ENCODE measurements at regions not wholly inside any gene's neighbourhood (a gene's known extent, or its start where the extent isn't known, plus 50 kb on each side); places are given as distances from the start of the nearest gene placed in this dataset.

- DNase-seq = no peak
Measured at GRCh38 chr9:81162361-81162760, 527.0 kb downstream of the TLE1 start.

DNA sequence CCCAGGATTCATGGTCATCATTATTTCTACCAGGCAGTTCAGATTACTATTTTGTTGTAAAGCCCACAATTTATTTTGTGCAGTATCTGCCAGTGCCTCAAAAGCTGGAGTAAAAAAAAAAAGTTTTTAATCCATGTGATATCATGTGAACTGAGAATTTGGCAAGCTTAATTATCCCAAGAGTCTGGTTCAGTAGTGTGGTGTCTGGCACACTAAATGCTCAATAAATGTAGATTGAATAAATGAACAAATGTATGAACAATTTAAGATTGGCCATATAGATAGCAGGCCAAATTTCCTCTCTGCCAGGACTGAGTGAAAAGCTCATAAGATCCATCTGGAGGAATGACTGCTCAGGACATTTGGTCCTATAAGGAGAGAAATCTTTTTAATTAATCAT is 533.0 kb downstream of the TLE1 start:
- no peak for DNase-seq

DNA sequence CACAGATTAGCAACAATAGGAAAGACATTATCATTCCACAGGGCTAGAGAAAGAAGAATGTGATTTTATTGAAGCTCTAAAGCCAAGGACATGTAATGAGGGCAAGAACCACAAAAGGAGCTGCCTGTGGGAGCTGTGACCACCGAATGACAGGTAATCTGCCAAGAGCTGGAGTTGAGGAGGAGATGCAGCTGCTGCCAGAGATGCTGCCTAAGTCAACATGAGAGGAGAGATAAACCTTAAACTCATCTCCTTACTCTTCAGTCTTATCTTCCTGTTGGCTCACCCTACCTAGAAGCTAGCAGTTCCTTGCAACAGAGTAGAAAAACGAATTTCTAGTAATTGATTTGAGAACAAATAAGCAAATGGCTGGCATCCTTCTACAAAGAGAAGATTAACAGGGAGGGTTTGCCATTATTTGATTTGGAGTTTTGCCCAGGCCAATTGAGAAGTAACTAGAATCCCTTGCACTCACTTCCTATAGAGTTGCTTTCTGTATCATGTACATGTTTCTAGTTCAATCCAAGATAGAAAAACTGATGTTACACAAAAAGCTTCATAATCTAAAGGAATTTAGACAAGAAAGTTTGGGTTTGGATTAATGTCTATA is 539.2 kb downstream of the TLE1 start:
- DNase-seq = no peak

DNA sequence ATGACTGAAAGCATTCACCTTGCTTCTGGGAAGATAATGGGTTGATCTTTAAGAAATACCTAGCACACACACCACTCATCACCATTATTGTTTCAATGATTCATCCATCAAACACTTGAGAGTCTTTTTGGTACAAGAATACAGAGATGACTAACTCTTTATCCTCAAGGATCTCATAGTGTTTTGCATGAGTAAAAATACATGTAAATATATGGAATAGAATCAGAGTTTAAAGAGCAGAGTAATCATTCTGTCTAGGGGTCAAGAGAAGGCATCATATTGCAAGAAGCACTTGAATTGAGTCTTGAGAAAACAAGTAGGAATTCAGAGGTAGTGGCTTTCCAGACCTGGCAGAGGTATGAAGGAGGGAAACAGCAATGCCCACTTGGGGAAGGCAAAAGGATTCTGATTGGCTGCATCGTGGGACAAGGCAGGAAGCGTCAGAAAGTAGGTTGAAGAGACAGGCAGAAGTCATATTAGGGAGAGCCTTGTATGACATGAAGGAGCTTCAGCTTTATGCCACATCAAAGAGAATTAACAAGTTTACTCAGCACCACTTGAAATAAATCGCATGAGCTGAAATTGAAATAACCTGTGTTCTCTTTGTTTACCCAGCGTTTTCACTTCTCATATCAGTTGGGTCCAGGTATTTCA is 542.5 kb downstream of the TLE1 start:
- no peak for DNase-seq

- DNase-seq = no peak
Measured at GRCh38 chr9:81146241-81146640, 543.1 kb downstream of the TLE1 start.

DNA sequence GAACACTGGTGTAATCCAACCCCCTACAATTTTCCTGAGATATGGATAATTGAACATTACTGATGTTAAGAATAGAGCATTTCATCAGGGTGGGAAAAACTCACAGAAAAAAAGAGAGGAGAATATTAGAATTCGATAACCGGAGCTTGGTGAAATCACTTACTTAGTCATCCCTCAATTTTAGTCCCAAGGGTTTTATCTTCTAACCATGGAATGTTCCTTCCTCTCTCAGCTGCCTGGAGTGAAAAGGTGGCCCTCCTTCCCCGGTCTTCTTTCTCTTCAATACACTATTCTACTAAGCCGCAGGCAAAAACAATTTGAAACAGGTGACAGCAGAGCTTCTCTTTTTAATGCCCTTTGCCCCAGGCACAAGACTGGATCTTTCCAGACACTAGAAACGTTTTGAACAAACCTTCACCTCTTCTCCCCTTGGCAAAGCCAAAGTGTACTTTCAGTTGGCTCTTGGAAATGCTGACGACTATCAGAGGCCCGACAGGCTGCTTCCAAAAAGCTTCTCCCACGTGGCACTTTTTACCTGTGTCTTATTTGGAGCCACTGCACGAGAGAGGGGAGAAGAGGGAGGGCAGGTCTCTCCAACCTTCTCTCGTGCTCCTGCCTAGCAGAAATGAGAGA is 543.9 kb downstream of the TLE1 start:
- no peak for DNase-seq

- no peak for DNase-seq
Measured at GRCh38 chr9:81141961-81142360, 547.4 kb downstream of the TLE1 start.

- DNase-seq = no peak
Measured at GRCh38 chr9:81137976-81138568, 551.3 kb downstream of the TLE1 start.

GRCh38 chr9:81132796-81133195 is 556.6 kb downstream of the TLE1 start:
- no peak for DNase-seq

GRCh38 chr9:81132318-81132717 is 557.0 kb downstream of the TLE1 start:
- no peak for DNase-seq

DNA sequence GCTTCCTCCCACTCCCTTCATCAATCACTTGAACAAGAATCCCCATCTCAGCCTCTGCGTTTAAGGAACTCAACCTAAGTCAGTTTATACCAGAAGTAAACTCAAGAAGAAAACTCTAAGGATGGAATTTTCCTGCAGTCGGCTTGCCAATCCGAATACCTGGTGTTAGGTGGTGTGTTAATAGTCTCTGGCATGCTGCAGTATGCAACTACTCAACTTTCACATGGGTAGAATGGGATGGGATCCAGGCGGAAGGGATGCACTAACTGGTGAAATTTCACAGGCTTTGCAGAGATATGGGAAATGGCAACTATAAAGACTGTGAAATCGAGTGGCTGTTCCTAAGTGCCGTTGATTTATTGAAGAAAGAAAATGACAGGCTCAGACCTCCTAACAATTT is 560.6 kb downstream of the TLE1 start:
- no peak for DNase-seq

- no peak for DNase-seq
Measured at GRCh38 chr9:81125446-81126092, 563.8 kb downstream of the TLE1 start.

DNA sequence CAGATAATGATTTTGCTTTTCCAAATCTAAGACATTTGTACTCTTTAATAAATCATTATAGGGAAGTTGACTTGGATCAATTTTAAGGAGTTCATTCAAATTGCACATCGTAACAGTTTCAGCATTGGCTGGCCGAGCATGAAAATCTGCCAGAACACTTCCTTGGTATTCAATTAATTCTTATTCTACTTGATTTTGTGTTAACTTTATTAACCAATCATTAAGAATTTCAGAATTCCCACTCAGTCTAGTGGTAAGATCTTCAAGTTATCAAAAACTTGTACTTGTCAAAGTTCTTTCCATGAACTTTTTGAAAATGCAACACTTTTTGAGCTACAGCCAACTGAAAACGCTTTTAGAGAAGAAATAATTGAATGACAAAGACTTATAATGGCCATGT is 565.8 kb downstream of the TLE1 start:
- no peak for DNase-seq

- DNase-seq = no peak
Measured at GRCh38 chr9:81122749-81123148, 566.6 kb downstream of the TLE1 start.

GRCh38 chr9:81119591-81119990 is 569.8 kb downstream of the TLE1 start:
- no peak for DNase-seq

GRCh38 chr9:81118416-81118815 is 570.9 kb downstream of the TLE1 start:
- no peak for DNase-seq

DNA sequence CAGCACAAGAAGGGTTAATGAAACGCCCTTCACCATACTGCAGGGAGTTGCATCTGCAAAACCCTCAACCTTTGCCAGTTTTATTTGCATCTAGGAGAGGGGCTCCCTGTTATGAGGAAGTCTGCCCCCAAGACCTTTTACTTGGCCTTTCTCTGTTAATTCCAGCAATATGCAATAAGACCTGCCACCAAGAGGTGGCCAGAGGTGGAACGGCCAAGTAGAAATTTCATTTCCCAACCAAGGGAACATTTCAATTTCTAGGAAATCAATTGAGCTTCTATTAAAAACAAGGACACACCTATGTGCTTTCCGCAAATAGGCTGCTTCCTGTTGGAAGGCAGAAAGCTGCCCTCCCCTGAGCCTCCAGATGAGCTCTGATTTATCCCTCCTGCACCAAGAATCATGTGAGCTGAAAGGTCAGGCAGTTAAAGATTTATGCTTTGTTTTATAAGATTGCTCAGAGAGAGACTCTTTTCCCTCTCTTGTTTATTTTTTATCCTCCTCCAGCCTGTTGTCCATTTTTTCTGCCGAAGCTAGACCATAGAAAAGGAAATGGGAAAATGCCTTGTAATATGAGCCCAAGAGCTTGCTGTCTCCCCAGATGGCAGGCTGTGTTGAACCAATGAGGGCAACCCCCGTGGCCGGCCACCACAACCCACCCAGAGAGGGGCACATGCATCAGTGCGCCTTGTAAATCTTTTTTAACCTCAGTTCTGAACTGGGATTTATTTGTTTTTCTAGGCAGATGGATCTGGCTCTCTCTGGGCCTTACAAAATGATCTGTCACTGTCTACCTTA is 572.8 kb downstream of the TLE1 start:
- no peak for DNase-seq

DNA sequence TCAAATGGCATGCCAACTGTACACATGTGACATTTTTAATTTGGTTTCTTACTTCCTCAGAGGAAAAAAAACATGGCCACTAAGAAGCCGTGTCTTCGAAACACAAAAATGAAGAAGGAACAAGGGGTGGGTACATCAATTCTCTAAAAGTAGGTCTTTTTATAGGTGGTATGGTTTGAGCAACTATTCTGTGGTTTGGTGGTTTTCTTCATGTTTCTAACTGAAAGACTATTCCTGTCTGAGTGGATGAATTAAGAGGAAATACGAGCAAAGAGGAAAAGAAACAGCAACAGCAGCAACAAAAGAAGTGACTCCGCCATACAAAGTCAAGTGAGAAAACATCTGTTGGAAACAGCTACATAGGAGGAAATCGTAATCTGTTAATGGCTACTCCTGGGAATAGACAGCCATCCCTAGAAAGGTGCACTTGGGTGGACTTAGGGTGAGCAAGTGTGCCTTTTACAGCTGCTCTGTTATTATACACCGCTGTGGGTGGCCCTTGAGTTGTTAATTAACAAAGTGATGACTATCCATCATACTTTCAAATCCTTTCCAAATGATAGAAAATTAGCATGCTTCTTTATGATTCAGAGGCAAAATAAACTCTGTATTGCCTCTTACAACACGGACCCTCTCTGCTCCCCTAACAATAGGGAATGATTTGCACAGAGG is 575.8 kb downstream of the TLE1 start:
- no peak for DNase-seq

DNA sequence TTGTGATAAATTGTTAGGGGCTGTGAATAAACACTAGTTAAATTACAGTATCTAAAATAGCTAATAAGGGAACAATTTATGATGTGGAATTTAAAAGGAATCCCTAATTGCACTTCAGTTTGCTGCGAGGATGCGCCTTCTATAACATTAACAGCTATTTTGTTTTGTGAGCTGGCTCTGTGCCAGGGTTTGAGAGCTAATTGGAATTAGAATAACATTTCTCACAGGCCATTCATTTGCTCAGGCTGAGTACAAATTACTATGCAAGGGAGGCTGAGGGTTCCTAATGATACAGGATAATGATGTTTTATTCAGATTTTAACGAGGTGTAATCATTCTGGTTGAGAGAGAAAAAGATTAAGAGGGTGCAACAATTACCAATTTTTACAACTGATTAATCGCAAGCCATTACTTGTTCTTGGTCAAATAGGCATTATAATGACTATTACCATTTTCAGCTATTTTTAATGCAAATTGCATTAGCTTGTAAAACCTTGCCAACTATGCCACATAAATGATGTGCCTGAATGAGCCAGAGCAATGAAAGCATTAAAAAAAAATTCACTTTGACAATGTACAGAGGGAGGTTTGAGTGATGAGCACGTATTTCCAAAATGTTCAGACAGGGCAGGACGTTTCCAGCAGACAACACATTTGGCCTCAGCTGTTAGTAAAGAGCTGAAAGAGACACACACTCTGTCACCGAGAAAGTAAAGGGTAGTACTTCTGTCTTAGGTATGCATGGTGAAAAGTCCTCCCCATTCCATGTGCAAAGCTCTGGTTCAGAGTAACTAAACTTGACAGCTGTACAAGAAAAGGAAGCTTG is 576.5 kb downstream of the TLE1 start:
- no peak for DNase-seq

- no peak for DNase-seq
Measured at GRCh38 chr9:81108821-81109220, 580.5 kb downstream of the TLE1 start.

GRCh38 chr9:81108391-81108790 is 581.0 kb downstream of the TLE1 start:
- DNase-seq = no peak
